Endothelial cell of umbilical vein (primary cell): ENCODE measurements at regions not wholly inside any gene's neighbourhood (a gene's known extent, or its start where the extent isn't known, plus 50 kb on each side); places are given as distances from the start of the nearest gene placed in this dataset.

Experiments
- BruUV-seq: library from RNA; stranded (reverse); fragments of 400-500 nt; replicated peaks from 2 replicates; lab custom pipeline; 2021; lab: Mats Ljungman, UMichigan
- CTCF ChIA-PET: fragments of 300-600, 350-600 bp; sonication (Branson Sonifier 250); formaldehyde crosslinking; loops from one replicate; lab custom pipeline; 2021; ENCODE audit warnings: antibody characterized with exemption, inconsistent platforms; lab: Charles Lee
- POLR2A ChIA-PET: fragments of 300-600, 350-600 bp; sonication (Branson Sonifier 250); formaldehyde crosslinking; loops from one replicate; lab custom pipeline; 2021; ENCODE audit warnings: antibody characterized with exemption, inconsistent platforms; lab: Charles Lee
- DNase-seq: peaks from one replicate; pipeline ENCODE4 v3.0.0-alpha.2; 2011; ENCODE audit warnings: low read depth, low spot score
- FAIRE-seq: peaks from 2 replicates; lab custom pipeline; 2011; peaks lifted over from hg19 to GRCh38; lab: Jason Lieb, UNC
- H2AFZ ChIP-seq: 2 replicates; pipeline ENCODE4 v1.6.0; 2012; ENCODE audit warnings: low read depth, low read length, control low read depth, inconsistent platforms
- H3K27ac ChIP-seq: 2 replicates; pipeline ENCODE4 v1.5.1; 2011; ENCODE audit warnings: low read depth, mild to moderate bottlenecking, control low read depth, low read length, moderate library complexity; ENCODE audit not compliant: insufficient read depth
- H3K27me3 ChIP-seq, 2 experiments: 2 replicates each; pipeline versions ENCODE4 v1.6.0 to v1.6.1; 2011; ENCODE audit warnings: low read length in 2 of 2, mixed read lengths in 1 of 2; ENCODE audit not compliant: control insufficient read depth in 2 of 2, insufficient read depth in 2 of 2
- H3K36me3 ChIP-seq, 2 experiments: 2 replicates in 1 of 2; 3 replicates in 1 of 2; pipeline ENCODE4 v1.5.1; 2011; ENCODE audit warnings: low read length in 2 of 2, mild to moderate bottlenecking in 1 of 2, moderate library complexity in 1 of 2; ENCODE audit not compliant: control insufficient read depth in 2 of 2, insufficient read depth in 2 of 2; ENCODE audit errors: extremely low read depth in 1 of 2
- H3K4me1 ChIP-seq: 3 replicates; pipeline ENCODE4 v1.5.1; 2011; ENCODE audit warnings: mild to moderate bottlenecking, low read length; ENCODE audit not compliant: control insufficient read depth, insufficient read depth; ENCODE audit errors: extremely low read depth
- H3K4me2 ChIP-seq: 2 replicates; pipeline ENCODE4 v1.6.1; 2011; ENCODE audit warnings: low read length, control low read depth, mixed read lengths; ENCODE audit not compliant: insufficient read depth
- H3K4me3 ChIP-seq, 3 experiments: fragments of 200-600 bp in 1 of 3; sonication (generic), shearing (Covaris generic) in 1 of 3; replicated peaks in 1 of 3; 2 replicates each; pipeline ENCODE4 v1.5.1; 2011 to 2016; ENCODE audit warnings: control low read depth in 3 of 3, low read length in 3 of 3, mild to moderate bottlenecking in 2 of 3, inconsistent platforms in 1 of 3, low read depth in 1 of 3, moderate library complexity in 1 of 3; ENCODE audit not compliant: insufficient read depth in 1 of 3
- H3K79me2 ChIP-seq: 2 replicates; pipeline ENCODE4 v1.6.0; 2012; ENCODE audit warnings: low read length, inconsistent platforms; ENCODE audit not compliant: control insufficient read depth, insufficient read depth
- H3K9ac ChIP-seq: replicated peaks from 2 replicates; pipeline ENCODE3; 2011; ENCODE audit warnings: low read length, control low read depth; ENCODE audit not compliant: insufficient read depth; ENCODE audit errors: extremely low read depth
- H3K9me1 ChIP-seq: replicated peaks from 3 replicates; pipeline ENCODE4 v1.6.0; 2011; ENCODE audit warnings: mild to moderate bottlenecking, low read length; ENCODE audit not compliant: control insufficient read depth, insufficient read depth; ENCODE audit errors: extremely low read depth
- H3K9me3 ChIP-seq: replicated peaks from 2 replicates; pipeline ENCODE4 v1.5.1; 2012; ENCODE audit warnings: low read length, inconsistent platforms; ENCODE audit not compliant: control insufficient read depth, insufficient read depth
- H4K20me1 ChIP-seq: replicated peaks from 2 replicates; pipeline ENCODE3; 2011; ENCODE audit warnings: mild to moderate bottlenecking, low read length; ENCODE audit not compliant: control insufficient read depth, insufficient read depth; ENCODE audit errors: extremely low read depth
- CTCF ChIP-seq, 2 donors: IDR thresholded peaks; 1 replicate in 1 of 2; 2 replicates in 1 of 2; pipeline ENCODE4 v1.5.1; 2011; ENCODE audit warnings: low read length in 2 of 2, mild to moderate bottlenecking in 2 of 2, moderate library complexity in 2 of 2, control low read depth in 1 of 2, inconsistent platforms in 1 of 2, low read depth in 1 of 2; ENCODE audit not compliant: insufficient read depth in 1 of 2; ENCODE audit errors: extremely low read depth in 1 of 2
- EZH2 ChIP-seq: IDR thresholded peaks from 2 replicates; pipeline ENCODE4 v1.6.1; 2012; ENCODE audit warnings: borderline replicate concordance, low read depth, mild to moderate bottlenecking, moderate library complexity, low read length, inconsistent platforms; ENCODE audit not compliant: severe bottlenecking
- FOS ChIP-seq: IDR thresholded peaks from 2 replicates; pipeline ENCODE4 v1.6.1; 2011; ENCODE audit warnings: mild to moderate bottlenecking, low read length, moderate library complexity, borderline replicate concordance; ENCODE audit not compliant: insufficient read depth
- GATA2 ChIP-seq: IDR thresholded peaks from 2 replicates; pipeline ENCODE4 v1.7.0; 2011; ENCODE audit warnings: low read depth, mild to moderate bottlenecking, moderate library complexity, mixed read lengths, low read length; ENCODE audit not compliant: insufficient read length, insufficient read depth
- JUN ChIP-seq: IDR thresholded peaks from 2 replicates; pipeline ENCODE4 v1.6.1; 2011; ENCODE audit warnings: borderline replicate concordance, low read depth; ENCODE audit not compliant: insufficient read length, insufficient read depth
- MYC ChIP-seq: IDR thresholded peaks from one replicate; pipeline ENCODE4 v1.6.1; 2011; ENCODE audit warnings: mild to moderate bottlenecking, low read depth, low read length
- POLR2A ChIP-seq: IDR thresholded peaks from 2 replicates; pipeline ENCODE4 v1.6.1; 2012; ENCODE audit warnings: low read depth, mild to moderate bottlenecking, control low read depth, low read length
- POLR2AphosphoS5 ChIP-seq: IDR thresholded peaks from 2 replicates; pipeline ENCODE4 v1.6.1; 2012; ENCODE audit warnings: low read depth, mild to moderate bottlenecking, control low read depth, low read length, moderate library complexity; ENCODE audit not compliant: insufficient read depth
- dilution Hi-C: fragments of 300-500 bp; cut with MboI; formaldehyde crosslinking; loops from one replicate; pipeline ENCODE4 v1.15.0; 2019; ENCODE audit warnings: low sequenced_read_pairs; ENCODE audit not compliant: extremely low pct_ligation_motif_present
- intact Hi-C: fragments of 100-400 bp; cut with micrococcal nuclease; formaldehyde crosslinking; loops from one replicate; pipeline ENCODE4 v1.10.0; 2022
- TF ChIP-seq, protein P1 (sequence below): IDR thresholded peaks from 2 replicates; pipeline ENCODE4 v1.6.1; 2011; ENCODE audit not compliant: insufficient read depth, insufficient read length

DNA sequence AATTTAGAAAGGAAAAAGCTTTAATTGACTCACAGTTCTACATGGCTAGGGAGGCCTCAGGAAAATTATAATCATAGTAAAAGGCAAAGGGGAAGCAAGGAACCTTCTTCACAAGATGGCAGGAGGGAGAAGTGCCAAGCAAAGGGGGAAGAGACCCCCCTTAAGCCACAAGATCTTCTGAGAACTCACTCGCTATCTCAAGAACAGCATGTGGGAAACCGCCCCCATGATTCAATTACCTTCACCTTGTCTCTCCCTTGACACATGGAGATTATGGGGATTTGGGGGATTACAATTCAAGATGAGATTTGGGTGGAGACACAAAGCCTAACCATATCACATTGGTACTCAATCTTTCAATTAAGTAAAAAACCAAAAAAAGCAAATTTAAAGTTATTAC is 1778.7 kb upstream of the MIR17HG start:
- ChIA-PET POLR2A (no interaction called here), CTCF (no interaction called here)
- Histone ChIP-seq H3K9me3 (no peaks in the 10 kb centered on the region), H3K79me2 (no peaks in the 10 kb centered on the region), H3K27ac (no peak overlapping the region), H3K36me3 (no peaks in the 10 kb centered on the region), H3K4me2 (no peak overlapping the region), H3K9me1 (no peaks in the 10 kb centered on the region), H3K27me3 (no peaks in the 10 kb centered on the region), H4K20me1 (no peaks in the 10 kb centered on the region), H2AFZ (no peak overlapping the region), H3K9ac (no peak overlapping the region), H3K4me3 (no peak overlapping the region), H3K4me1 (no peaks in the 10 kb centered on the region)
- TF ChIP-seq JUN = no peak
- no peak for TF ChIP-seq POLR2A
- TF ChIP-seq, protein P1, sequence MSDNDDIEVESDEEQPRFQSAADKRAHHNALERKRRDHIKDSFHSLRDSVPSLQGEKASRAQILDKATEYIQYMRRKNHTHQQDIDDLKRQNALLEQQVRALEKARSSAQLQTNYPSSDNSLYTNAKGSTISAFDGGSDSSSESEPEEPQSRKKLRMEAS = no peak
- no peak for TF ChIP-seq POLR2AphosphoS5
- TF ChIP-seq FOS = no peak
- no peak for TF ChIP-seq GATA2
- no peak for TF ChIP-seq MYC
- TF ChIP-seq CTCF (IDR thresholded peaks at IDR 0.05; ENCODE audit: extremely low read depth in 1 of 2, insufficient read depth in 1 of 2, low read depth in 1 of 2, low read length in 2 of 2) = no peak
- TF ChIP-seq EZH2 = no peak
- intact Hi-C loops (no loop called here), dilution Hi-C loops (no loop called here)
- DNase-seq (no peak), FAIRE-seq (no peak)
- no TSS peak for BruUV-seq
